Hepatocyte (in vitro differentiated cells): ENCODE measurements at regions not wholly inside any gene's neighbourhood (a gene's known extent, or its start where the extent isn't known, plus 50 kb on each side); places are given as distances from the start of the nearest gene placed in this dataset.

Source experiments
- EZH2 ChIP-seq: fragments of 200-600 bp; sonication (generic); IDR thresholded peaks from 2 replicates; pipeline ENCODE4 v1.6.1; 2016; ENCODE audit warnings: antibody characterized with exemption, mild to moderate bottlenecking, borderline replicate concordance
- EZH2phosphoT487 ChIP-seq: fragments of 200-600 bp; sonication (generic); IDR thresholded peaks from one replicate; pipeline ENCODE4 v1.6.1; 2018; ENCODE audit warnings: antibody characterized with exemption, mild to moderate bottlenecking, low read depth, moderate library complexity; ENCODE audit not compliant: unreplicated experiment, severe bottlenecking
- TF ChIP-seq, protein P1 (sequence below): fragments of 200-600 bp; sonication (generic); IDR thresholded peaks from 2 replicates; pipeline ENCODE4 v1.5.1; 2016; ENCODE audit warnings: antibody characterized with exemption, mild to moderate bottlenecking; ENCODE audit not compliant: poor library complexity

DNA sequence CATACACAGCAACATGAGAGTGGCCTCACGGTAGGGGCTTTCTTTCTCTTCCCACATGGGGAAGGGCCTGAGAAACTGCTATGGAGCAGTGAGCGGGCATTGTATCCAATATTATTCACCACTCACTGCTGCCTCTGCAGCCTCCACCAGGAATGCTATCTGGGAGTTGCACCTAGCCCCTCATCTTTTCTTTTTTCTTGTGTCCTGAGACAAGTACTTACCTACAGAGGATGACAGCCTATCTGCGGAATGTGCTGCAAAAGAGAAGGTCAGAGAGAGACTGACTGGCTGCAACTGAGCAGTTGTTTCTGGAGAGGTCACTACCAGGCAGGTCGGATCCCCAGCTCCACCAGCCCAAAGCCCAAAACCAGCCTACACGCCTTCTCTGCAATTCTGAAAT lies 52.1 kb upstream of the HTATIP2 start:
- TF ChIP-seq EZH2 (no peak), EZH2phosphoT487 (no peak)
- TF ChIP-seq, protein P1, sequence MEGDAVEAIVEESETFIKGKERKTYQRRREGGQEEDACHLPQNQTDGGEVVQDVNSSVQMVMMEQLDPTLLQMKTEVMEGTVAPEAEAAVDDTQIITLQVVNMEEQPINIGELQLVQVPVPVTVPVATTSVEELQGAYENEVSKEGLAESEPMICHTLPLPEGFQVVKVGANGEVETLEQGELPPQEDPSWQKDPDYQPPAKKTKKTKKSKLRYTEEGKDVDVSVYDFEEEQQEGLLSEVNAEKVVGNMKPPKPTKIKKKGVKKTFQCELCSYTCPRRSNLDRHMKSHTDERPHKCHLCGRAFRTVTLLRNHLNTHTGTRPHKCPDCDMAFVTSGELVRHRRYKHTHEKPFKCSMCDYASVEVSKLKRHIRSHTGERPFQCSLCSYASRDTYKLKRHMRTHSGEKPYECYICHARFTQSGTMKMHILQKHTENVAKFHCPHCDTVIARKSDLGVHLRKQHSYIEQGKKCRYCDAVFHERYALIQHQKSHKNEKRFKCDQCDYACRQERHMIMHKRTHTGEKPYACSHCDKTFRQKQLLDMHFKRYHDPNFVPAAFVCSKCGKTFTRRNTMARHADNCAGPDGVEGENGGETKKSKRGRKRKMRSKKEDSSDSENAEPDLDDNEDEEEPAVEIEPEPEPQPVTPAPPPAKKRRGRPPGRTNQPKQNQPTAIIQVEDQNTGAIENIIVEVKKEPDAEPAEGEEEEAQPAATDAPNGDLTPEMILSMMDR: no peak
